HT1080 (cell line): ENCODE measurements at regions not wholly inside any gene's neighbourhood (a gene's known extent, or its start where the extent isn't known, plus 50 kb on each side); places are given as distances from the start of the nearest gene placed in this dataset.

ENCODE experiments used
- DNase-seq: peaks from one replicate; pipeline ENCODE4 v3.0.0-alpha.2; 2015; ENCODE audit warnings: low read depth

- DNase-seq = no peak
These were observed 274.6 kb downstream of the LRATD1 start for GRCh38 chr2:14907014-14907612.

DNA sequence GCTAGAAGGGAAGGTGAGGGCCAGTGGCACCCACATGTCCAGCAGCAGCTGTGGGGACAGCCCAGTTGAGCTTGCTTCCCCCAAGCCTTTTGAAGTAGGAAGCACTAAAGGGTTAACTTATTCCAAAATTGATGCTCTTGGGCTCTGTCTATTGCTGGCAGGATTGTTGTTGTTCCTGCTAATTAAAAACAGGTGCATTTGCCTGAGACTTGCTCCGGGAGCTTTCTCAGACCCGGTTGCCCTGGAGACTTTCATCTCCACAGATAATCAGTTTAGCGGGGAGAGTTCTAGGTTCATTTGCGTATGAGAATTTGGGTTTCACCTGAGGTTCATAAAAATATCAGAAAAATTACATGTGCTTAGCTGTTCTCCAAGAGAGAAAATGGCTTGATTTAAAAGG, 277.3 kb downstream of the LRATD1 start:
- no peak for DNase-seq

GRCh38 chr2:14910654-14911053, 278.1 kb downstream of the LRATD1 start:
- DNase-seq = no peak

DNA sequence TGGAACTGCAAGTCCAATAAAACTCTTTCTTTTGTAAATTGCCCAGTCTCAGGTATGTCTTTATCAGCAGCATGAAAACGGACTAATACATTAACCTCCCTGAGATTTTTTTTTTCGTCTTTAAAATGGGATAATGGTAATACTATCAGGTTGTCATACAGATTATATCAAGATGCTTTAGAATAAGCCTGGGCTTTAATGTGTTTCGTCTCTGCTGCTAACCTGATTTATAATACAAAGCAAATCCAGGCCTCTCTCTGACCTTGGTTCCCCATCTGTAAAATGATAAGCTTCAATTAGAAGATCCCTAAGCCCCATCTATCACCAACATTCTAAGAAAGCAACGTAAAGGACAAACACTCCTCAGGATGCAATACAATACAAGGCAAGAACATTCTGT, 283.5 kb downstream of the LRATD1 start:
- DNase-seq = no peak

GRCh38 chr2:14923820-14924580, 291.5 kb downstream of the LRATD1 start:
- no peak for DNase-seq

DNA sequence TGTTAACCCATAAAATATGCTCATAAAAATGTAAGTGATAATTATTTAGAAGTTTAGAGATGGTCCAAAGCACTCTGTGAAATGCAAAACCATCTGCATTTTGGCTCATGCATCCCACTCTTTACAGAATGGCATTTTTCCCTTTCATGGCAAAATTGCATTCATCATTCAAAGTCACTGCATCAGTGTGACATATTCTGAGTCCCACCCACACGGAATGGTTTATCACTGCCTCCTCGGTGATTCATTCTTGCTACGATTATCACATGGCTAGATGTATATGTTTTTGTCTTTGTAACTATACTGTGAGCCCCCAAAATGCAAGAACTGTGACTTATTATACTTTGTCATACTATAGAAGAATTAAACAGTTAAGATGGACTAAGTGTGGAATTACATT, 293.0 kb downstream of the LRATD1 start:
- no peak for DNase-seq

GRCh38 chr2:14927021-14927564, 294.6 kb downstream of the LRATD1 start:
- peak; percentile 46 for DNase-seq

DNA sequence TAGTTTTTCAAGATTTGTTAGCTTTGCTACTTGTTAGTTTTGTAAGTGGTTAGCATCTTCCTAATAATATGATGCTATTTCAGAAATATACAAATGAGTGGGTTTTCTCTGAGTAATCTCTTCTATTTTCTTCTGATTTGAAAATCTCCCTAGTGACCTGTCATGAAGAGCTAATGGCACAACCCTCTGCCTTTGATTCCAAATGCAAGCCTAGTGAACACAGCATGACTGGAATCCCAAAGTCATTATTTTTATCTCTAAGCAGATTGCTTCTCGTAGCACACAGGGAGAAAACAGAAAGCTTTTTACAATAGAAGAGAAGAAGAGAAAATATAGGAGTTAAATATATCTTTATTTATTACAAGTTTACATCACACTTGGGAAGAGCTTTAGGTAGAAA, 295.5 kb downstream of the LRATD1 start:
- DNase-seq = no peak

GRCh38 chr2:14930441-14930840, 297.9 kb downstream of the LRATD1 start:
- DNase-seq = no peak

- DNase-seq = no peak
These were observed 299.8 kb downstream of the LRATD1 start for GRCh38 chr2:14932285-14932684.

DNA sequence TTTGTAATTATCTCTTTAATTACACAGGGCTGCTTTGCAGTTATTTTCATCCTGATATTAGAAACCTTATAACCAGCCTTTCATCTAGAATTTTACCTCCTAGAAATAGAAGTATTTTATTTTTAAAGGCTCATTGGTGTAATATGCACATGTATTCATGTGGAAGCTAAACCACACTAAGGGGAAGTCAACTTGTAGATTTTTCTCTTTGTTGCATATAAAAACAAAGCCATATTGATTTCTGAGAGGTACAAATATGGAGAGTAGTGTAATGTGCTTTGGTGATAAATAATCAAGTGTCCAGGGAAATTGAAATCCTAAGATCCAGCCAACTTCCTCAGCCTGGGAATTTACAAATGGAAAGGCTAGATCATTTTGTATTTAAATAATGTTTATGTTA, 301.2 kb downstream of the LRATD1 start:
- no peak for DNase-seq

DNA sequence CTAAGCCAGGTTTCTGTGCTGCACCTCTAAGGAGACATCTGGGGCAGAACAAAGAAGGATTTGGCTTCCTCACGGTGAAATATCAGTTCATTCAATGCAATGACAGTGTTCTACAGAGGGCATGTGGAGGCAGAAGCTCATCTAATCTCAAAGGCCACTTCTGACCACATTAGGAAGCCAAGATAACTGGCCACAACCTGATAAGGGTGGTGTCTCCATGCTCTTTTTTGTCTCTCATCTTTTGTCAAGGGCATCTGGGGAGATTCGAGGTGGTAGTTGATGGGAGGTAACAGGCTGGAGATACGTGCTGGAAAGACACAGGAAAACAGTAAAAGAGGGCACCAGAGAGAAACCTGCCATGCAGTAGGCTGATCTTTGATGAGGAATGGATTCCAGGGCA, 303.9 kb downstream of the LRATD1 start:
- no peak for DNase-seq

GRCh38 chr2:14937336-14937735, 304.8 kb downstream of the LRATD1 start:
- no peak for DNase-seq

GRCh38 chr2:14941151-14941631, 308.7 kb downstream of the LRATD1 start:
- no peak for DNase-seq

GRCh38 chr2:14942987-14943386, 310.5 kb downstream of the LRATD1 start:
- no peak for DNase-seq

DNA sequence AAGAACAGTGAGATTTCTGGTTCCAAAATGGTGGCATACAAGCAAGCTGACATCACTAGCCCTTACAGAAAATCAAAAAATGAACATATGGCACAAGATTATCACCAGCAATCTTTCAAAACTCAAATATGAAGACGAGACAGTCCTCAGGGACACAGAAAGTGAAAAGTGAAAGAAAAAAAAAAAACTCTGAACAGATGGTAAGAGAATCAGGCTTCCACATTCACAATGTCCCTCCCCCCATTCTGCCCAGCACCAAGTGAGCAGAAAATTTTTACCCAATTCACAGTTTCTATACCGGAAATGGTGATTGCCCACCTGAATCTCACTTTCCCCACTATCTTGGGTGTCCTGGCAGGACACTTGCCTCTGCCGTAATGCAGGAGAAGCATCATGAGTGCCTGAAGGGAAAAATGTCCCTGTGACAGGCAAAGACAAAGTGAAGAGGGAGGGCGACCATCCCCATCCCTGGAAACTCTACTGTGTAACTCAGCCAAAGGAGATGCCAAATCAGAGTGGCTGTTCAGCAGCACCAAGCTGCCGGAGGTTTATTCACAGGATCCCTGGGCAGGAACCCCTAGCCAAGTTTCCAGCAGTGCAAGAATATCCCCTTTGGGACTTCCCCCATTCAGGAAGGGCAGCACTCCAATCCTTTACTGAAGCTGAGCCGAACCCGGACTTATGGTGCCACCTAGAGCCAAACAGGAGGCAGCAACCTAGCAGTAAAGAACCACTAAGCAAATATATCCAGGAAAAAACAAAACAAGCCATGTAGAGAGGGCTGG, 312.2 kb downstream of the LRATD1 start:
- peak; percentile 38 for DNase-seq

DNA sequence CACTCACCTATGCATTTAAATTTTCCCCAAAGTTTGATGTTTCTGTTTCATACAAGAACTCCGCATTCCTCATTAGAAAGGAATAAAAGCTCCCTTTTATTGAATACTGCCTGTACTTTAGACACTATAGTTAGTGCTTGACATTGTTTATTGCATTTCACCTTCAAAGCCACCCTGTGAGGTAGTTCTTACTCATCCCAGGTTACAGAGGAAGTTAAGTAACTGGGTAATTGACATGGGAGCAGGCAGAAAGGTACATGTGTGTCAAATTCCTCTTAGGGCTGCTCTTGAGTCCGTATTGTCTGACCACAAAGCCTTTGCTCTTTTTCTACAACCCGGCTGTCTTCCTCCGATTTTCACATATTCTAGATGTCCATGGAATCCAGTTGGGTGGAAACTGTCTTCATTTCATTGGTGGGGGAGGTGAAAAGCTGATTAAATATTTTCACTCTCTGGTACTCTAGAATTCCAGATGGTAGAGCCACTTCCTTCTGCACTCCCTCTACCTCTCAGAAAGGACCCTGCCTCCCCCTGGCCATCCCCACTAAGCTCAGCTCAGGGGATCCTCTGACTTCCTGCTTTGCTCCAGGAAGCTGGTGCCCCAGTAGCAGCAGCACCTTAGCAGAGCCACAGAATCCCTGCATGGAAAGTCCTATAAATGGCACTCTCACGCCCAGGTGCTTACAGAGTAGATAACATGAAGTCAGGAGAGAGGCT, 319.2 kb downstream of the LRATD1 start:
- no peak for DNase-seq

- DNase-seq = no peak
These were observed 320.0 kb downstream of the LRATD1 start for GRCh38 chr2:14952400-14952963.

DNA sequence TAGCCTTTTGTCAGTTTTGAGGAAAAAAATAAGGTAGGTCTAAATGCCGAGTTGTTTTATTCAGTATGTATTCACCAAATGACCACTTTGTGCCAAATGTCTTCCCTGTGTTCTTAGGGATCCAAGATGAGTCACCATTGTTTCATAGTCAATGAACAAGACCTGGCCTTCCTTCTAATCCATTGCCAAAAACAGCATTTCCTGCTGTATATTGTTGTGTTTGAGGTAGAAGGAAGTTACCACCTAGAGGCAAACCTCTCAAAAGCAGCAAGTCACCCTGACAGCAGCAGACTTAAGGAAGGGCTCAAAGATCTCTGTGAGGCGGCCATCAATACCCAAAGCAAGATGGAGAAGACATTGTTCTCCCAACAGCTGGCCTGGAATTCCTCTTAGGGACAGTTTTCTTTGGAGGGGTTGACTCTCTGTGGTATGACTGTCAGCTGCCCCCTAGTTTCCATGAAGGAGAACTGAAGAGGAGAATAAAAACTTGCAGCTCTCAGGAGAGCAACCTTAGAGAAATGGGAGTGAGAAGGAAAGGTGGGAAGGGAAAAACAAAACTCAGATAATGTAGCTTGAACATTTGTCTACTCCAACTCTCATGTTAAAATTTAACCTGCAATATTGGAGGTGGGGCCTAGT, 328.3 kb downstream of the LRATD1 start:
- peak; percentile 86 for DNase-seq

- DNase-seq = no peak
These were observed 335.2 kb downstream of the LRATD1 start for GRCh38 chr2:14967729-14968128.

- DNase-seq = peak; percentile 83
These were observed 342.9 kb downstream of the LRATD1 start for GRCh38 chr2:14975381-14975780.
